ENCODE measurements at regions not wholly inside any gene's neighbourhood (a gene's known extent, or its start where the extent isn't known, plus 50 kb on each side); places are given as distances from the start of the nearest gene placed in this dataset.

GRCh38 chr20:10919396-10920140, 245.8 kb upstream of the JAG1 start:
- no peaks in the 10 kb centered on the region for H3K27me3 ChIP-seq
- H3K4me3 ChIP-seq, result no peak overlapping the region
- H3K9me3 ChIP-seq, result no peaks in the 10 kb centered on the region
- no peaks in the 10 kb centered on the region for H3K4me1 ChIP-seq
- peak; percentile 27 to 39 for DNase-seq
- intact Hi-C loops (cut with DNase I; ENCODE audit: low total_unique reads), result no loop called here
- H3K27ac ChIP-seq, result no peak overlapping the region
- no peaks in the 10 kb centered on the region for H3K36me3 ChIP-seq
- TF ChIP-seq CTCF (IDR thresholded peaks at IDR 0.05) (no peak), POLR2A (IDR thresholded peaks at IDR 0.05) (no peak)

GRCh38 chr20:10920396-10920795, 246.6 kb upstream of the JAG1 start:
- intact Hi-C loops (cut with DNase I; ENCODE audit: low total_unique reads), result no loop called here
- H3K9me3 ChIP-seq, result no peaks in the 10 kb centered on the region
- H3K27me3 ChIP-seq, result no peaks in the 10 kb centered on the region
- H3K27ac ChIP-seq, result peak overlapping the region in 1 of 2 donors; percentile 40
- H3K4me1 ChIP-seq, result no peaks in the 10 kb centered on the region
- no peak for DNase-seq
- no peaks in the 10 kb centered on the region for H3K36me3 ChIP-seq
- TF ChIP-seq POLR2A (IDR thresholded peaks at IDR 0.05), result no peak
- no peak for TF ChIP-seq CTCF (IDR thresholded peaks at IDR 0.05)
- no peak overlapping the region for H3K4me3 ChIP-seq

- TF ChIP-seq POLR2A (IDR thresholded peaks at IDR 0.05), result no peak
- no peak for TF ChIP-seq CTCF (IDR thresholded peaks at IDR 0.05)
- Histone ChIP-seq H3K9me3 (no peaks in the 10 kb centered on the region), H3K36me3 (no peaks in the 10 kb centered on the region), H3K4me1 (no peaks in the 10 kb centered on the region), H3K27ac (no peak overlapping the region), H3K27me3 (no peaks in the 10 kb centered on the region), H3K4me3 (no peak overlapping the region)
- intact Hi-C loops (cut with DNase I; ENCODE audit: low total_unique reads), result no loop called here
- no peak for DNase-seq
Measured at GRCh38 chr20:10921491-10922010, 247.8 kb upstream of the JAG1 start.

- intact Hi-C loops (cut with DNase I; ENCODE audit: low total_unique reads), result no loop called here
- Histone ChIP-seq H3K4me3 (no peak overlapping the region), H3K4me1 (no peaks in the 10 kb centered on the region), H3K9me3 (no peaks in the 10 kb centered on the region), H3K36me3 (no peaks in the 10 kb centered on the region), H3K27me3 (no peaks in the 10 kb centered on the region), H3K27ac (peak overlapping the region in 1 of 2 donors; percentile 26)
- DNase-seq, result no peak
- TF ChIP-seq POLR2A (IDR thresholded peaks at IDR 0.05), result no peak
- no peak for TF ChIP-seq CTCF (IDR thresholded peaks at IDR 0.05)
Measured at GRCh38 chr20:10922506-10922905, 248.7 kb upstream of the JAG1 start.

GRCh38 chr20:10922941-10923340, 249.1 kb upstream of the JAG1 start:
- TF ChIP-seq CTCF (IDR thresholded peaks at IDR 0.05) (no peak), POLR2A (IDR thresholded peaks at IDR 0.05) (no peak)
- Histone ChIP-seq H3K4me1 (no peaks in the 10 kb centered on the region), H3K36me3 (no peaks in the 10 kb centered on the region), H3K27ac (peak overlapping the region in 1 of 2 donors; percentile 36), H3K4me3 (no peak overlapping the region), H3K27me3 (no peaks in the 10 kb centered on the region), H3K9me3 (no peaks in the 10 kb centered on the region)
- no peak for DNase-seq
- intact Hi-C loops (cut with DNase I; ENCODE audit: low total_unique reads), result no loop called here

All from uterus (tissue), 3 donors.